Transverse colon (tissue), 4 donors: ENCODE measurements at regions not wholly inside any gene's neighbourhood (a gene's known extent, or its start where the extent isn't known, plus 50 kb on each side); places are given as distances from the start of the nearest gene placed in this dataset.

Experiments used
- DNase-seq: peaks from one replicate; pipeline ENCODE4 v3.0.0-alpha.2; 2019
- H3K27ac ChIP-seq, 4 donors: fragments of 200-600 bp; sonication (generic); 2 replicates each; pipeline ENCODE4 v1.5.1; 2016 to 2018; ENCODE audit warnings: inconsistent platforms in 4 of 4
- H3K27me3 ChIP-seq: fragments of 200-600 bp; sonication (generic); 2 replicates; pipeline ENCODE4 v1.5.1; 2017; ENCODE audit warnings: inconsistent platforms
- H3K36me3 ChIP-seq, 4 donors: fragments of 200-600 bp; sonication (generic); 2 replicates each; pipeline ENCODE4 v1.5.1; 2017 to 2019; ENCODE audit warnings: inconsistent platforms in 4 of 4
- H3K4me1 ChIP-seq, 4 donors: fragments of 200-600 bp; sonication (generic); 2 replicates each; pipeline ENCODE4 v1.5.1; 2017 to 2020; ENCODE audit warnings: inconsistent platforms in 4 of 4
- H3K4me3 ChIP-seq, 4 donors: fragments of 200-600 bp; sonication (generic); 1 replicate in 1 of 4; 2 replicates in 3 of 4; pipeline versions ENCODE4 v1.5.1 to v1.6.1; 2017 to 2019; ENCODE audit warnings: inconsistent platforms in 4 of 4
- H3K9me3 ChIP-seq, 2 donors: fragments of 200-600 bp; sonication (generic); 2 replicates each; pipeline ENCODE4 v1.5.1; 2017 to 2019; ENCODE audit warnings: inconsistent platforms in 2 of 2
- CTCF ChIP-seq, 5 experiments: fragments of 200-600 bp in 3 of 5; fragments of 450-650 bp in 2 of 5; sonication (generic) in 3 of 5; IDR thresholded peaks; 1 replicate in 2 of 5; 2 replicates in 3 of 5; pipeline ENCODE4 v1.5.1; 2016 to 2017; ENCODE audit warnings: antibody characterized with exemption in 5 of 5, inconsistent platforms in 3 of 5, mild to moderate bottlenecking in 2 of 5, moderate library complexity in 1 of 5
- EP300 ChIP-seq: sonication (generic); formaldehyde crosslinking; IDR thresholded peaks from one replicate; pipeline ENCODE4 v1.6.1; 2017; ENCODE audit warnings: antibody characterized with exemption, low read depth
- POLR2A ChIP-seq: fragments of 450-650 bp; IDR thresholded peaks from one replicate; pipeline ENCODE4 v1.6.1; 2016; ENCODE audit warnings: antibody characterized with exemption, mild to moderate bottlenecking, moderate library complexity
- POLR2AphosphoS5 ChIP-seq, 3 donors: sonication (generic); formaldehyde crosslinking; IDR thresholded peaks; one replicate each; pipeline ENCODE4 v1.6.1; 2016; ENCODE audit warnings: antibody characterized with exemption in 3 of 3
- WGBS, 2 donors: methylation state at CpG; one replicate each; pipeline ENCODE4 v1.1.5; 2018; ENCODE audit warnings: low coverage in 1 of 2; 5-methylcytosine and 5-hydroxymethylcytosine counted together
- in situ Hi-C, 4 donors: fragments of 200-750 bp; cut with MboI; loops; one replicate each; pipeline versions ENCODE4 v1.15.0 to v1.15.1; 2017; ENCODE audit warnings: low sequenced_read_pairs in 3 of 4, low pct_ligation_motif_present in 1 of 4, low pct_unique_long_range_greater_than_20kb in 1 of 4
- intact Hi-C: fragments of 100-400 bp; cut with DNase I; formaldehyde crosslinking; loops from one replicate; pipeline ENCODE4 v1.15.1; 2023; ENCODE audit warnings: low total_unique reads

GRCh38 chr1:17952506-17952905, 155.1 kb upstream of the IGSF21 start:
- in situ Hi-C loops (no loop called here), intact Hi-C loops (no loop called here)
- no peak overlapping the region for H3K27ac ChIP-seq
- H3K9me3 ChIP-seq, result no peaks in the 10 kb centered on the region
- peaks cover 32% of the 10 kb centered on the region for H3K27me3 ChIP-seq
- H3K4me1 ChIP-seq, result no peaks in the 10 kb centered on the region
- H3K36me3 ChIP-seq, result no peaks in the 10 kb centered on the region
- no peak for TF ChIP-seq POLR2A
- no peak overlapping the region for H3K4me3 ChIP-seq
- no peak for DNase-seq
- WGBS, 2 donors, result 39 to 41% methylated on average over 7 to 10 of the region's 10 CpGs

GRCh38 chr1:17953921-17954320, 153.7 kb upstream of the IGSF21 start:
- no peak for TF ChIP-seq CTCF (IDR thresholded peaks at IDR 0.05)
- TF ChIP-seq POLR2A, result no peak
- TF ChIP-seq EP300, result no peak
- no peak for TF ChIP-seq POLR2AphosphoS5 (IDR thresholded peaks at IDR 0.05)
- Histone ChIP-seq H3K4me3 (no peak overlapping the region), H3K36me3 (no peaks in the 10 kb centered on the region), H3K27ac (no peak overlapping the region), H3K9me3 (no peaks in the 10 kb centered on the region), H3K4me1 (no peaks in the 10 kb centered on the region), H3K27me3 (peaks cover 32% of the 10 kb centered on the region)
- DNase-seq, result no peak
- intact Hi-C loops (no loop called here), in situ Hi-C loops (no loop called here)
- WGBS, 2 donors, result 74 to 88% methylated on average over 4 of the region's 4 CpGs

- H3K9me3 ChIP-seq, result no peaks in the 10 kb centered on the region
- peaks cover 30% of the 10 kb centered on the region for H3K27me3 ChIP-seq
- H3K4me3 ChIP-seq, result no peak overlapping the region
- H3K36me3 ChIP-seq, result no peaks in the 10 kb centered on the region
- WGBS, 2 donors, result 52 to 100% methylated on average over 1 to 8 of the region's 8 CpGs
- no peak overlapping the region for H3K27ac ChIP-seq
- no peaks in the 10 kb centered on the region for H3K4me1 ChIP-seq
- in situ Hi-C loops, result no loop called here
- no peak for DNase-seq
- TF ChIP-seq POLR2AphosphoS5 (IDR thresholded peaks at IDR 0.05) (no peak), CTCF (IDR thresholded peaks at IDR 0.05) (no peak), POLR2A (no peak), EP300 (no peak)
- intact Hi-C loops, result no loop called here
Measured at GRCh38 chr1:17955302-17956285, 152.0 kb upstream of the IGSF21 start.

- TF ChIP-seq EP300, result no peak
- TF ChIP-seq POLR2A, result no peak
- no peak for TF ChIP-seq CTCF (IDR thresholded peaks at IDR 0.05)
- no peak for TF ChIP-seq POLR2AphosphoS5 (IDR thresholded peaks at IDR 0.05)
- H3K36me3 ChIP-seq, result no peaks in the 10 kb centered on the region
Measured at GRCh38 chr1:17957588-17958267, 149.9 kb upstream of the IGSF21 start.

More at GRCh38 chr1:17957588-17958267, 149.9 kb upstream of the IGSF21 start:
- intact Hi-C loops (loop anchor here (1.0 kb wide), 1 partner anchor 31 kb away; no protein-coding TSS in a partner anchor), in situ Hi-C loops (no loop called here)
- Histone ChIP-seq H3K4me1 (no peaks in the 10 kb centered on the region), H3K9me3 (no peaks in the 10 kb centered on the region), H3K4me3 (no peak overlapping the region), H3K27me3 (peaks cover 10% of the 10 kb centered on the region), H3K27ac (no peak overlapping the region)
- 63 to 66% methylated on average over 2 to 9 of the region's 10 CpGs for WGBS, 2 donors
- DNase-seq, result no peak
